ENCODE measurements at regions not wholly inside any gene's neighbourhood (a gene's known extent, or its start where the extent isn't known, plus 50 kb on each side); places are given as distances from the start of the nearest gene placed in this dataset.

- TF ChIP-seq CTCF (IDR thresholded peaks at IDR 0.05; ENCODE audit: low read depth, low read length): no peak
- no peak overlapping the region for H3K4me3 ChIP-seq (ENCODE audit: low read depth, low read length)
These were observed 269.8 kb upstream of the HDAC4 start for GRCh38 chr2:239670463-239671120.

GRCh38 chr2:239669899-239670460, 269.2 kb upstream of the HDAC4 start:
- no peak for TF ChIP-seq CTCF (IDR thresholded peaks at IDR 0.05; ENCODE audit: low read depth, low read length)
- no peak overlapping the region for H3K4me3 ChIP-seq (ENCODE audit: low read depth, low read length)

GRCh38 chr2:239669181-239669898, 268.5 kb upstream of the HDAC4 start:
- H3K4me3 ChIP-seq (ENCODE audit: low read depth, low read length): no peak overlapping the region
- no peak for TF ChIP-seq CTCF (IDR thresholded peaks at IDR 0.05; ENCODE audit: low read depth, low read length)

GRCh38 chr2:239668651-239669050, 267.8 kb upstream of the HDAC4 start:
- no peak overlapping the region for H3K4me3 ChIP-seq (ENCODE audit: low read depth, low read length)
- TF ChIP-seq CTCF (IDR thresholded peaks at IDR 0.05; ENCODE audit: low read depth, low read length): no peak

- H3K4me3 ChIP-seq (ENCODE audit: low read depth, low read length): no peak overlapping the region
- TF ChIP-seq CTCF (IDR thresholded peaks at IDR 0.05; ENCODE audit: low read depth, low read length): no peak
These were observed 267.2 kb upstream of the HDAC4 start for GRCh38 chr2:239668042-239668441.

- no peak overlapping the region for H3K4me3 ChIP-seq (ENCODE audit: low read depth, low read length)
- no peak for TF ChIP-seq CTCF (IDR thresholded peaks at IDR 0.05; ENCODE audit: low read depth, low read length)
These were observed 266.7 kb upstream of the HDAC4 start for GRCh38 chr2:239667431-239667985.

Measured in WI38 (cell line).